Stimulated activated CD4-positive, alpha-beta T cell treated with anti-CD3 and anti-CD28 coated beads, Interleukin-2, amount 100 ng/mL, for 24 hours (primary cell): ENCODE measurements at regions not wholly inside any gene's neighbourhood (a gene's known extent, or its start where the extent isn't known, plus 50 kb on each side); places are given as distances from the start of the nearest gene placed in this dataset.
"Not testable (repeated sequence)": the region's sequence is repeated elsewhere in the genome, so short reads cannot be mapped to it uniquely, and the experiment has no call there.

Experiments used
- DNase-seq, 2 donors: peaks; one replicate each; pipeline ENCODE4 v3.0.0-alpha.2; 2020

DNA sequence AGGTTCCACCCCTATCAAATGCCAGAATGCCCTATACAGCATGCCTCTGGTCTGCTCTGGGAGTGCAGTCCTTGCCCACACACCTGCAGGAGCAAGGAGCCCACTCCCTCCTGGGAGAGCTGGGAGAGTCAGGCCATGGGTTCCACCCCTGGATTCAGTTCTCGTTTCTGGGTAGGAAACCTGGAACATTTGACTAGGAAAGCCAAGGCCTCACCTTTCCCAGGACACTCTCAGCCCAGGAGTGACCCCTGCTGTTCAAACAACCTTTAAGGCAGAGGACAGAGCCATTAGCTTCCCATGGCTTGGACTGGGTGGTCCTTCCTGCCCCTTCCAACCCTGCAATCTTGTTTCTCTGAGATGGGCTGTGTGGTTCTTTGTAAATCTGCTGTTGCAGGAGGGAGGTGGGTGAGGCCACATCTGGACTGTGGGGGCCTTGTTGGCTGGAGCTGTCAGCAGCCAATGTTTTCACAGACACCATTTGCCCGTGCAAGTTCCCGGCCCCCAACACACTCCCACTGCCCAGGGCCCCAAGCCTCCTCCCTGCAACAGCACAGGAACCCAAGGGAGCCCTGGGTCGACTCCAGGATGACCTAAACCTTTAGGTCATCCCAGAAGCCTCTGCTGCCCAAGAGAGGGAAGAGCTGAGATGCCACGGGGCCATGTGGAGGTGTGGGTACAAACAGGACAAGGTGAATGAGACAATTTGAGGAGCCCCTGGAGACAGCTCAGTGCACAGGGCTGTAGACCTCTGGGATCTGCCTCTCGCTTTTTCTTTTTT lies 104.4 kb downstream of the PJA1 start:
- no peak for DNase-seq

DNA sequence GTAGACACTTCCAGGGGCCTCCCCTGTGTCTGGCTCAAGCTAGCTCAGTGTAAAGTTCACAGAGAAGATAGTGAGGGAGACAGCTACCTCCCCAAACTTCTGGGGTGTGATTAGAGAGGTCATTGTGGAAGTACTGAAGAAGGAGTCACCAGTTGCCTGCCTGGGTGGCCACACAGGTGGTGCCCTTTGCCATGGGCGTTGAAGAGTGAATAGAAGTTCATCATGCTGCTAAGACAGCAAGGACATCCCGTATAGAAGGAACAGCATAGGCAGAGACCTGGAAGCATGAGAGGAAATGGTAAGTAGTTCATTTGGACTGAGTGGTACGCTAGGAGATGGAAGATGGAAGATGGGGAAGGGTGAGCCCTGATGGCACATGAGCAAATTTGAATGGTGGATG lies 110.1 kb downstream of the PJA1 start:
- no peak for DNase-seq

DNA sequence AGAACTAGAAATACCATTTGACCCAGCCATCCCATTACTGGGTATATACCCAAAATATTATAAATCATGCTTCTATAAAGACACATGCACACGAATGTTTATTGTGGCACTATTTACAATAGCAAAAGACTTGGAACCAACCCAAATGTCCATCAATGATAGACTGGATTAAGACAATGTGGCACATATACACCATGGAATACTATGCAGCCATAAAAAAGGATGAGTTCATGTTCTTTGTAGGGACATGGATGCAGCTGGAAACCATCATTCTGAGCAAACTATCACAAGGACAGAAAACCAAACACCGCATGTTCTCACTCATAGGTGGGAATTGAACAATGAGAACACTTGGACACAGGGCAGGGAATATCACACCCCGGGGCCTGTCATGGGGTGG lies 110.8 kb downstream of the PJA1 start:
- not testable (repeated sequence) for DNase-seq

DNA sequence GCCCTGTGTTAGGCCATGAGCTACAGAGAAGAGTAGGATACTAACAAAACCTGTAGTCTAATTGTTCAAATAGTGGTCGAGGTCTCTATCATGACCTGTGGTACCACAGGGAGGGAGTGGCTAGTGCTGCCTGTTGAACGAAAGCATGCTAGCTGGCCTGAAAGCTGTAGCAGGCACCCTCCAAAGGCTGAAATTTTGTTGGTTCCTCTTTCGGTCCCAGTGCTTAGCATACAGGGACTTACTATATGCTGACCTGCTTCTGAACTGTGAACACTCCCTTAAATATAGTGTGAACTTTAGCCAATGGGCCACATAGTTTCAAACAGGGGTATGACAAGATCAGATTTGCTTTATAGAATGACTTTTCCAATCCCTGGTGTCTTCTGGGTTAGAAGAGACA lies 113.4 kb downstream of the PJA1 start:
- DNase-seq = no peak

DNA sequence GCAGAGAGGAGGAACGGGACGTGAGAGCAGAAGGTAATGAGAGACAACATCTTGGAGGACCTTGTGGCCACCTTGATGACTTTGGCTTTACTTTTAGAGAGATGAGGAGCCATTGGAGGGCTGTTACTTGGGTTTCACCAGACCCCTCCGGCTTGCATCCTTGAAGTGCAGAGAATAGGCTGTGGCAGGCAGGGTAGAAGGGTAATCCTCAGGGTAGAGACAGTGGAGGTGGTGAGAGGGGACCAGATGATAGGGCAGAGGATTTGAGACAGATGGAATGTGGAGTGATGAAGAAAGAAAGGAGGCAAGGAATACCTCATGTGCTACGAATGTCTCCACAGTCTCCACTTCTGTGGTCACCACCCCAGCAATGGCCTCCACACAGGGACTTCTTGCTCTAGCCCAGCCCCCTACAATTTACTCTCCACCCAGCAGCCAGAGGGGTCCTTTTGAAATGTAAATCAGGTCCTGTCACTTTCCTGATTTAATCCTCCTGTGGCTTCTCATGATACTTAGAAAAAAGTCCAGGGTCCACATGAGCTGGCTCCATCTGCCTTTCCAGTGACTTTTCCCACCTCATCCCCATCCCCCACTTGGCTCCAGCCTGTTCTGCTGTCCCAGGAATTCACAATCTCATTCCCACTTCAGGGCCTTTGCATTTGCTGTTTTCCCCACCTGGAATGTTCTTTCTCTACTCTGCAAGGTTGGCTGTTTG lies 115.0 kb downstream of the PJA1 start:
- no peak for DNase-seq

DNA sequence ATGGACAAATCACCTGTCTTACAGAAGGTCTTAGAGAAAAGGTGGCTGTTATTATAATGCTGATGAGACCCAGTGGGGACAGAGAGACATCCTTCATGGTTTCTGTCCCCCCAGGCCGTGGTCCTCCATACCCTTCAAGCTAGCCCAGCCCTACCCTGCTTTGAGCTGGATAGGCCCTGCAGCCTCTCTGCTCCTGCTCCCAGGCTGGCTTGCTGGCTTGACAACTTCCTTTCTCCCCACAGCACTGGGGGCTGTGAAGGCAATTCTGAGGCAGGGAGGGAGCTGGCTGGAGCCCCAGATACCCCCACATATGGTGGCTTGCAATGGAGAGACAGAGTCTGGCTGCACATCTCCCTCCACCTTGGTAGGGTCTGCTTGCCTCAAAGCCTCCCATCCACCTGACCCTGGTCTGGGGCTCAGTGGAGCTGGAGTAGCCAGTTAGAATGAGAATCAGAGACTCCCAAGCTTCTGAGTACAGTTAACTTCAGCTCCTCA lies 118.2 kb downstream of the PJA1 start:
- DNase-seq = no peak

DNA sequence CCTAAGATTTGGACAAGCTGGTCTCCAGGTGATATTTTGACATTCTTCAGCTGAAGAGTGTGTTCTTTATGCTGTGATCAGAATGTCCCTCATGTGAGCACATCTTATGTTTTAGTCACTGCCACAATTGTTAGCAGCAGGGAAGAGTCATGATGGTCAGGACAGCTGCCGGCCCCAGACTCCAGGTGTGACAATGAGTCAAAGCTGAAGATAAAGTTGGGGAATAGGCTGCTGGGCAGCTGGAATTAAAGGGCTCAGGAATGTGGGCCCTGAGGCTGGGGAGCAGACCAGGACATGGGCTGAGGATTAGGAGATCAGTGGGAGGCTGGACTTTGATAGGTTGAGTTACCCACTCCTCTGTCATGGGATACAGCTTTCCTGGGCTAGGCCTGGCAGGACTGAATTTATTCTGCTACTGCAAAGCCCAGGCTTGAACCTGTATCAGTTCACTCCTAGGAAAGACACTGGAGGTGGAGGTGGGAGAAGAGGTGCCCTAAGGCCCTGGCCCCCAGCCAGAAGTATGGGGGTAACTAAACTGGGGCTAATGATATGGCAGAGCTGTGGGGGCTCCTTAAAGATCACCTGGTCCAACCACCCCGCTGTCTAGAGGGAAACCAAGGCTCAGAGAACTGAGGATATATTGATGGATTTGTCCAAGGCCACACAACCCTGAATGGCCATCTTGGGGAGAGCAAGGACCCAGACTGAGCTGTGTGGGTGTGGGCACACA lies 119.5 kb downstream of the PJA1 start:
- DNase-seq = no peak

DNA sequence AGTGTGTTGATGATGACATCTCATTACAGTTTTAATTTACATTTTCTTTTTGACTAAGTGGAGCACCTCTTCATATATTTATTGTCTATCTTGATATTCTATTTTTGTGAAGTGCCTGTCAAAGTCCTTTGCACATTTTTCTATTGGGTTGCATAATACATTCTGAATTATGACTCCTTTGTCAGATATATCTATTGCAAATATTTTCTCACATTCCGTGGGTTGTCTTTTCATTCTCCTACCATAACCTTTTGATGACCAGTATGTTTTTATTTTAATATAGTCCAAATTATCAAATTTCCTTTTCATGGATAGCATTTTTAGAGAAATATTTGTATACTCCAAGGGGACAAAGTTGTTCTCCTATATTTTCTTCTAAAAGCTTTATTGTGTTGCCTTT lies 126.4 kb downstream of the PJA1 start:
- DNase-seq = no peak

DNA sequence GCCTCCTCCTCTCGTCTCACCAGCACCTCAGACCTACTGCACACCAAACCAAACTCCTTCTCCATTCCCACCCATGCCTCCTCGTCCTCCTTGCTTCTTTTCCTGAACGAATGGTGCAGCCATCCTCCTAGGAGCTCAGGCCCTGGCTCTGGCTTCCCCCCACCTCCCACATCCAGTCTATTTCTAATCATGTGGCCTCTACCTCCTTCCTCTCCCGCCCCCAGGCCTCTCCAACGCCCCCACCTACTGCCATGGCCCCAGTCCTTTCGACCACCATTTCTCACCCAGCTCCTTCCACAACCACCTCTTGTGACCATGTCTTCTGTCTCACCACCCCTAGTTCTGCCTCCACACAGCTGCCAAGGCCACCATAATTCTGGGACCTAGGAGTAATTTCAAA lies 127.1 kb downstream of the PJA1 start:
- no peak for DNase-seq

DNA sequence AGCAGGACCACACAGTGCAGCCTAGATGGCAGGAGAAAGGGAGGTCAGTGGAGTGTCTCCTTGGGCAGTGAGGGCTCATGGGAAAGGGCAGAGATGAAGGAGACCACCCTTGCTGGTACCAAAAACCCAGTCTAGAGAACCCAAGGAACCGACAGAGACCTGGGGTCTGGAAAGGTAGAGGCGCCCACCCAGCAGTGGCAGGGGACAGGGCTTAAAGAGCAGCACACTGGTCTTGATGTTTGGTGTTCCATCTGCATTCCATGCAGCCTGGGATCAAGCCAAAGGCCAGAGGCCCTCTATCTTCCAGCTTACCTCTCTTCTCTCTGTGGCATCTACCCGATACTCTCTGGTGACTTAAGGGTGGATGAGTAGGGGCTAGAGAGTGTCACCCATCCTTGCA lies 127.5 kb downstream of the PJA1 start:
- DNase-seq = no peak

DNA sequence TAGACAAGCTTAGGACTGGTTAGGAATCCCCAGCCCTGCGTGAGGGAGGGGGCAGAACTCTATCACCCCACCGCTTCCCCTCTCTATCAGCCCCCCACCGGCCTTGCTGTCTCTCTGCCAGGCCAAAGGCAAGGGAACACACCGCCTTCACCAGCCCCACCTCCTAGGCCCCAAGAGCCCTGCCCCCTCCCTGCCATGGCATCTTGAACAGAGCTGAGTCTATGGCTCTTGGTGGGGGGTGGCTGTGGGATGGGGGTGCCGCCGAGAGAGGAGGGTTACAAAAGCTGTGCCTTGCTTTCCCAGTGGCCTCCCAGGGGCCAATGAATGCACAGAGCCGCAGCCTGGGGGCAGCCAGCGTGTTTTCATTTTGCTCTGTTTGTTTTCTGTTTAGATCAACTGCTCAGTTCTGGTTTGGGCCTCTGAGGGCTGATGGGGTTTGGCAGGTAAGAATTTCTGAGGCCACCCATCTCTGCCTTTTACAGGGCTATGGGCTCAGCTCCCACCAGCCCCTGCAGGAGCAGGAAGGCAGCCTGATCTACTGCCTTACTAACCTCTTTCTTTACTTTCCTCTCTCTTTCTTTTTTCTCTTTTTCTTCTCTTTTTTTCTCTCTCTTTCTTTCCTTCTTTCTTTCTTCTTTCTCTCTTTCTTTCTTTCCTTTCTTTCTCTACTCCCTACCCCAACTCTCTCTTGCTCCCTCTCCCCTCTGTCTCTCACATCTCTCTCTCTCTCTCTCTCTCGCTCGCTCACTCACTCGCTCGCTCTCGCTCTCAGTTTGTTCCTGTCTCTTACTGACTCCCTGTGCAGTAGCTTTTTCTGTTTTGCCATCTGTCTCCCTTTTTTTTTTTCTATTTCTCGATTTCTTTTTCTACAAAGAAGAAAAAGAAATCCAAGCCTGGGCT lies 128.3 kb downstream of the PJA1 start:
- no peak for DNase-seq

DNA sequence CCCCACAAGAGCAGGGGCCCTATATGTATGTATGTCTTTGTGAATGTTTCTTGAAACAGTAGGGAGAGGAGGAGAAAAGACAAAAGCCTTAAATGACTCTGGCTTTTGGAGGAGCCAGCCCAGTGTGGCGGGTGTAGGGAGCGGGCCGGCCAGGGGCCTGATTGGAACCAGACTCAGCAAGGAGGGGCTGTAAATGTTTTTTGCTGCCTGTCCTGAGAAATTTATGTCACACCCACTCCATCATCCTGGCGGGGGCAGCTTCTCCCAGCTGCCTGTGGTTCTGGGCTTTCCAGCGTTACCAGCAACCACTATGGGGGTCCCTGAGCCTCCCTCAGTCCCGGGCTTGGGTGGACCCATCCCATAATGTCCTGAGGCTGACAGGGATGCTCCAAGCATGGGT lies 130.8 kb downstream of the PJA1 start:
- no peak for DNase-seq

DNA sequence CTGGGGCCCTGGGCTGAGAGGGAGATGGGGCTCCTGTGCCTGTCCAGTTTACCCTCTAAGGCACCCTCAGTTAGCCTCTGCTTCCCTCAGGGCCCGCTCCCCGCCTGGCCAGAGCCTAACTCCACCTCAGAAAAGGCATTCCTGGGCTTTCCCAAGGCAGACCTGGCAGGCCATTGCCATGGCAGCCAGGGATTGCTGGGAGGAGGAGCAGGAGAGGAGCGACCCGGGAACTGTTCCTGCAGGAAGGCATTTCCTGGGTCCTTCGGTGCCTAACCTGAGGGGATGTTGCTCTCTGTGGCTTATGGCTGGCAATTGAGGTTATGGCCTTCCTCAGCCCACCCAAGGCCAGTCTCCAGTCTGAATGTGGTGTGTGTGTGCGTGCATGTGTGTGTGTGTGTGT lies 131.3 kb downstream of the PJA1 start:
- DNase-seq = no peak

DNA sequence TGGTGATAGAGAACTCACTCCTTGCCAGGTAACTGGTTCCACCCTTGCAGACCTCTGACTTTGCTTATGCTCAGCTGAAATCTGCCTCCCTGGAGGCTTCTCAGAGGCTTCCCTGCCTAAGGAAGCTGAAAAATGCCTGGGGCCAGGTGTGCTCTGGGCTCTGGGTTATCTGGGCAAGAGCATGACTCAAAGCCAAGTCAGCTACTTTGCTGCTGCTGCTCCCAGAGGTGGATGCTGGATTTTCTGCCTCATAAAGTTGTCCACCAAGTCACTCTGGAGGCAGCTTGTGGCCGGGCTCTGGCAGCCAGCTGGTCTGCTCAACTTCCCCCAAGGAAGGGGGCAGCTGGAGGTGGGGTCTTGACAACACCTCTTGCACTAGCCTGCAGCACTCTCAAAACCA lies 132.7 kb downstream of the PJA1 start:
- no peak for DNase-seq

DNA sequence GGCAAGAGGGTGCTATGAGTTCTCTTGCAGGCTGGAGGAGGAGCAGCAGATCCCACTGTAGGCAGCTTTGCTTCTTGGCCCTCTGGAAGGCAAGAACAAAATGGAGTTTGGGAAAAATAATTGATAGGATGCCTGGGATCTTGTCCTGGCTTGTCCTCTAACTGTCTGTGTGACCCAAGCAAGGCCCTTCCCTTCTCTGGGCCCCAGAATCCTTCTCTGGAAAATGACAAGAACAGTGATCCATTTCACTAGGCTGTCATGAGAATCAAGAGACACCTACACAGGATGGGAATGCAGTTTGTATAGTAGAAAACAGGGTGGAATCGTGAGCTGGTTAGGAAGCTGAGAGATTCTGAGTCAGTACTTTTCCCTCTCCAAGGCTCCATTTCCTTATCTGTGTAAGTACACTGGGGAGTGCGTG lies 133.3 kb downstream of the PJA1 start:
- DNase-seq = no peak

DNA sequence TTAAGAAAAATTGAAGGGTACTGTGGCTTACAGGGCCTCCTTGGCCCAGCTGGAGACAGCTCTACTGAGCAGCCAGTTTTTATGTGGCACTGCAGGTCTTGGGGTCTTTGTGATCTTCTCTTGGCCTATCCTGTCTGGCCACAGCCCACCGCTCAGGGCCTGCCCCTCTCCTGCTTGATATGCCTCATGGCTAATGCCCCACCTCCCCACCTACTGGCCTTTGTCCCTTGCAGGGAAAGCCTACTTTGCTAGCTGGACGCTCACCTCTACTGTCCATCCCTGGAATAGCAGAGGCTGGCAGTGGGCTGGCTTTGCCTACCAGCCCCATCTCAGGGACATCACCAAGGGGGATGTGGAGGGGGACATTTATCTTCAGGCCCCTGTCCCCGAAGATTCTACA lies 134.1 kb downstream of the PJA1 start:
- no peak for DNase-seq

DNA sequence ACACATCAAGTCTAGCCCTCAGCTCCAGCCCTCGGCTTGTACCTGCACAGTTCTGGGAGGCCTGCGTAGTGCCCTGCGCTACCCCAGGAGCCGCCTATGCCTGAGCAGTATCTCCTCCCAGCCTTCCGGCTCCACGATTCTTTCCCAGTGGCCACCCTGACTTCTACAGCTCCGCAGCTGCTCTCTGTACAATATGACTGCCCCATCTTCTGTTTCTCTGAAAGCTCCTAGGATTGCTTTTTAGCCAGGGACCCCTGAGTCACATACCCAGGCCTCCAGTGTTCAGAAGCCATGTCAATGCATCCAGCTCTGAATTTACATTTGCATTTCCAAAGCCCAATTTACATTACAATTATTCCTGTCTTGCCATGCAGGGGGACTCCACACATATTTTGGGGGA lies 135.5 kb downstream of the PJA1 start:
- DNase-seq = no peak

DNA sequence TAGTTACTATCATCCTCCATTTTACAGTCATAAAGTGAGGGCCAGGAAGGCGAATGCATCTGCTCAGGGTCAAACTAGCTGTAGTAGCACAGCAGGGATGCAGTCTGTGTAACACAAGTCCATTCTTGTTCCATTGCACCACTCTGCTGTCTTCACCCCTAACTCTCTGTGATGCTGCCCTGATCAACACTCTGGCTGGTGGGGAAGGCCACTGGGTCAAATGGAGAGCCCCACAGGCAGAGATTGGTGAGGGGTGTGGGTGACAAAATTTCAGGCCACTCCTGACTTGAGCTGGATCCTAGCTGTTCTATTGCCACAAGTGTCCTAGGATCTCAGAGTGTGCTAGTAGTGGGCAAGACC lies 136.5 kb downstream of the PJA1 start:
- DNase-seq = no peak

DNA sequence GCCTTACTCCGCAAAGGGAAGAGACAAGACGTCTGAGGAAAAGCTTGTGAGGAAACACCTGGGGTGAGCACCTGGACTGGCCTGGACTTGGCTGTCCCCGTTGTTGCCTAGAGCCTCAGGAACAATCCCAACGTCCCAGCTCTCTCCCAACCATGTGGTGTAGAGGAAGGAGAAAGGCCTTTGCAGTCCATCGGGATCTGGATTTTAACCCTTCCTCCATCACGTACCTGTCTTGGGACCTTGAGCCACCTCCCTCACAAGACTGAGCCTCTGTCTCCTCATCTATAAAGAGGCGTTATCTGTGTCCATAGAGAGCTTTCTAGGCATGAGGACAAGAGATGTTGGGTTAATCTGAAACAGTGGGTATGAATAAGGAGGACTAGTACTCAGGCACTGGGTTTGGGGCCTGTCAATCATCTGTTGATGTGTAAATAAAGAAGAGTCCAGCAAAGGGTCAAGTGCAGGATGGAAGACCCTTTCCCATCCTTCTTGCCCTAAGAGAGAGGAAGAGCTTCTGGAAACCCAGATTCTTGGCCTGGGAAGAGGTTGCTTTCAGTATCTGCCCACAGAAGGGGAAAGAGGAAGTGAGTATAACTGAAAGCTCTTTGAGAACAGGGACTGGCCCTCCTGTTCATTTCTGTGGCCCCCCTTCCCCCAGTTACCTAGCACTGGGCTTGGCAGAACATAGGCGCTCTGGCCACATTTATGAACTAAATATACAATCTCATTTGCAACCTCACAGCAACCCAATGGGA lies 137.1 kb downstream of the PJA1 start:
- no peak for DNase-seq

DNA sequence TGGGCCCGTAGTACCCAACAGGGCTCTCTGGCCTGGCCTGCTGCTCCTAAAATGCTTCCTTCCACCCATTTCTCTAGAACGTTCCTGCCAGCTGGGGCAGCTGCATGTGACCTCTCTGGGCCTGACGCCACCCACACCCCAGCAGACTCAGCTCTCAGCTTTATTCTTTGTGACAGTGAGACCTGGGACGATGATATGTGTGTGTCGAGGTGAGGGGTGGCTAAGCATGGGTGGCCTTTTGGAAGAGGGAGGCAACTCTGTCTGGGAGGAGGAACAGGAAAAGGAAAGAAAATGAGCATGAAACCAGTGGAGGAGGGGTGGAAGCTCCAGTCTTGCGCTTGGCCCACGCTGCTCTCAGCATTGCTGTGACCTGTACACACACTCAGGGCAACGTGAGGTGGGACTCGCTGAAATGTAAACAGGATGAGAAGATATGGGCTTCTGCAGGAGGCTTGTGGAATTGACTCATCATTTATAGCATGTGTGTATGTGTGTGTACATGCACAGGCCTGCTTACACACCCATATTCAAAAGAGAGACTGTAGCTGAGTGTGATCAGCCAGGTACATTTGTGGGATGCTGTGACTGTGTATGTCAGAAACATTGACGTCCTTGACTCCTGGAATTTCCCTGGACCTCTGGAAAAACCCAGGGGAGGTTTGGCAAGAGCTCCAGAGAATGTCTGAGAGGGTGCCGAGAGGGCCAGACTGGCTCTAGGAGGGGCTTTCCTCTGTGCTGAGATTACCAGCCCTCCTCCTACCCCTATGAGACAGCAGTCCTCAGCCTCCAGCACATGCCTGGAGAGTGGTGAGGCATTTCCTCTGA lies 137.9 kb downstream of the PJA1 start:
- no peak for DNase-seq

DNA sequence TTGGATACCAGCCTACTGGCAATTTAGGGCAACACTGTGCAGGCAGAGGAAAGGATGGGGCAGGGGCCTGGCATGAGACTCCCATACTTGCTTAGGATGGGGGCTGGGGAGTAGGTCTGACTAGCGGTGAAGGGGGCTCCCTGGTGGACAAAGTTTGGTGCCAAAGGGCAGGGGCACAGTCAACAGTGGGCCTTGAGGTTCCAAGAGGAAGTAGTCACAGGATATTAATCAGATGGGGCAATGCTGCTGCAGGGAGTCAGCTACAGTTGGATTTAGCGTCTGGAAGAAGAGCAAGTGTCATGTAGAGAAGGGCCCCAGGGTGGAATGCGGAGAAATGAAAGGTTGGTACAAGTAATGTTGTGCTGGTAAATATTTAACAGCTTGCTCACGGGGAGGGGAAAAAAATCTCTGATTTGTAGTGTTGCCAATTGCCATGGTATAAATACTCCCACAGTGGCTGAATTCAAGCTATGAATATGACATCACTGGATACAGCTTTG lies 139.4 kb downstream of the PJA1 start:
- no peak for DNase-seq
